ENCODE measurements at regions not wholly inside any gene's neighbourhood (a gene's known extent, or its start where the extent isn't known, plus 50 kb on each side); places are given as distances from the start of the nearest gene placed in this dataset.

DNA sequence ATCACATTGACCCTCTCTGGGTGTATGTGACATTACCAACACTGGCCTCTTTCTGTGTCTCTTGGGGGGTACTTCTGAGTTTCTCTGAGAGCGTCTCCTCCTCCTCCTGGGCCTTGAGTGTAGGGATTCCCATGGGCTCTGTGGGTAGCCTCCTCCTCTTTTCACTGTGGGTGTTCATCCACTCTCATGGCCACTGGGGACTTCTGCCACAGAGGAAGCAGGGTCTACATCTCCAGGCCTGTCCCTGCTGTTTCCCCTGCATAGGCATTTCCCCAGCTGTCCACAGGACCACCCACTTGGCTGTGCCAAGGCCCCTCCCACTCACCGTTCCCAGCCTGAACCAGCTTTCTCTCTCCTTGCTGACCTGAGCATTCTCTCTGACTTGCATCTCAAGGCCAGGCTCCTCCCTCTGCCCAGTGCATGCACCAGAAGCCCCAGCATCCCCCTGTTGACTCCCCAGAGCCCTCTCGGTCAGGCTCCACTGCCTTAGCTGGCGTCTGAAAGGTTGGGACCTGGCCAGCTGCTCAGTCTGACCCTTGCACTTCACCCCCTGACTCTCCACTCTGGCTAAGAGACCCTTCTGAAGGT, 487.6 kb downstream of the GLRX3 start:
- H3K9me3 ChIP-seq, result no peaks in the 10 kb centered on the region
- no peak for ATAC-seq
- 21% methylated on average over 3 of the region's 4 CpGs for WGBS (ENCODE audit: insufficient coverage, low coverage, low lambda C conversion rate, missing lambda C conversion rate)
- no peaks in the 10 kb centered on the region for H3K27me3 ChIP-seq
- TF ChIP-seq POLR2A (IDR thresholded peaks at IDR 0.05), result no peak
- TF ChIP-seq, protein P1, sequence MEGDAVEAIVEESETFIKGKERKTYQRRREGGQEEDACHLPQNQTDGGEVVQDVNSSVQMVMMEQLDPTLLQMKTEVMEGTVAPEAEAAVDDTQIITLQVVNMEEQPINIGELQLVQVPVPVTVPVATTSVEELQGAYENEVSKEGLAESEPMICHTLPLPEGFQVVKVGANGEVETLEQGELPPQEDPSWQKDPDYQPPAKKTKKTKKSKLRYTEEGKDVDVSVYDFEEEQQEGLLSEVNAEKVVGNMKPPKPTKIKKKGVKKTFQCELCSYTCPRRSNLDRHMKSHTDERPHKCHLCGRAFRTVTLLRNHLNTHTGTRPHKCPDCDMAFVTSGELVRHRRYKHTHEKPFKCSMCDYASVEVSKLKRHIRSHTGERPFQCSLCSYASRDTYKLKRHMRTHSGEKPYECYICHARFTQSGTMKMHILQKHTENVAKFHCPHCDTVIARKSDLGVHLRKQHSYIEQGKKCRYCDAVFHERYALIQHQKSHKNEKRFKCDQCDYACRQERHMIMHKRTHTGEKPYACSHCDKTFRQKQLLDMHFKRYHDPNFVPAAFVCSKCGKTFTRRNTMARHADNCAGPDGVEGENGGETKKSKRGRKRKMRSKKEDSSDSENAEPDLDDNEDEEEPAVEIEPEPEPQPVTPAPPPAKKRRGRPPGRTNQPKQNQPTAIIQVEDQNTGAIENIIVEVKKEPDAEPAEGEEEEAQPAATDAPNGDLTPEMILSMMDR (IDR thresholded peaks at IDR 0.05), result no peak
- no peak overlapping the region for H3K4me3 ChIP-seq
- intact Hi-C loops (cut with DNase I), result no loop called here
- DNase-seq, result no peak
- H3K36me3 ChIP-seq, result no peaks in the 10 kb centered on the region
- no peak overlapping the region for H3K27ac ChIP-seq
- no peaks in the 10 kb centered on the region for H3K4me1 ChIP-seq

DNA sequence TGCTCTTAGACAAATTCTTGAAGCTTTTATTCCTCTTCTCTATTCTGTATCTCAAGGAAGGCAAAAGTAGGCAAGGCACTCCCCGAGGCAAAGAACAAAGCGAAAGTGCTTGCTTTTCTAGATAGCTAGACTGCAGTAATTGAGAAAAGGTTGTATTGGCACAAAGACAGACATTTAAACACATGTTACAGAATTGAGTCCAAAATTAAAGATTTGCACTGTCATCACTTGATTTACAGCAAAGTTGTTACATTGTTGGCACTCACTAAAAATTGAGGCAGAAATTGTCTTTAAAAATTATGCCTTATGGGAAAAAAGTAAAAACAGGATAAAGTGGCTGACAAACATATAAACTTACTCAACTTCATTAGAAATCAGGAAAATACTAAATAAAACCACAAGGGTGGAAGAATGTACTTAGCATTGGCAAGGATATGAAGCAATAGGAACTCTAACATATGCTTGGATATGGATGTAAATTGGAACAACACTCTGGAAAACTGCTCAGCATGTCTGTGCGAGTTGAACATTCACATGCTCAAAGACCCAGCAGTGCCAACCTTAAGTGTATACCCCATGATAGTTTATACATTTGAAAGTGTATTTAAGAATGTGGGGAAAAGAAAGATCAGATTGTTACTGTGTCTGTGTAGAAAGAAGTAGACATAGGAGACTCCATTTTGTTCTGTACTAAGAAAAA, 491.3 kb downstream of the GLRX3 start:
- ATAC-seq, result no peak
- intact Hi-C loops (cut with DNase I), result no loop called here
- 44% methylated on average over 3 of the region's 3 CpGs for WGBS (ENCODE audit: insufficient coverage, low coverage, low lambda C conversion rate, missing lambda C conversion rate)

DNA sequence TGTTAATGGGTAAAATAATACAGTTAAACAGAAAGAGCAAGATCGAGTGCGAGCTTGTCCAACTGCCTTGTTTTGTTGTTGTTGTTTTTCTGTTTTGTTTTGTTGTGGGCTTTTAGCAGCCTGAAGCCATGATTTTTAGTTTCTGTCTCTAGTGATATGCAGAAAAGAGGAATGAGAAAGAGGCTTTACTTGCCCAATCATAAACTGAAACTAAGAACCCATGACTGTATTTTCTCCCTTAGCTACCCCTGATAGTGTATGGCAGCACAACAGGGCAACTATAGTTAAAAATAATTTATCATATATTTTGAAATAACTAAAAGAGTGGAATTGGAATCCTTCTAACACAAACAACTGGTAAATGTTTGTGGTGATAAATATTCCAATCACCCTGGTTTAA, 493.9 kb downstream of the GLRX3 start:
- H3K27ac ChIP-seq, result peak overlapping the region in 1 of 3 donors; percentile 31
- intact Hi-C loops (cut with DNase I), result no loop called here
- no peaks in the 10 kb centered on the region for H3K27me3 ChIP-seq
- TF ChIP-seq, protein P1 (IDR thresholded peaks at IDR 0.05), result no peak
- TF ChIP-seq POLR2A (IDR thresholded peaks at IDR 0.05), result no peak
- no peaks in the 10 kb centered on the region for H3K9me3 ChIP-seq
- H3K36me3 ChIP-seq, result no peaks in the 10 kb centered on the region
- no peak overlapping the region for H3K4me3 ChIP-seq
- ATAC-seq (no peak), DNase-seq (no peak)
- no peaks in the 10 kb centered on the region for H3K4me1 ChIP-seq
- WGBS (ENCODE audit: insufficient coverage, low coverage, low lambda C conversion rate, missing lambda C conversion rate), result 73% methylated on average over 2 of the region's 2 CpGs

More for the DNA sequence above, 491.3 kb downstream of the GLRX3 start:
- TF ChIP-seq, protein P1 (IDR thresholded peaks at IDR 0.05), result no peak
- no peak for TF ChIP-seq POLR2A (IDR thresholded peaks at IDR 0.05)
- Histone ChIP-seq H3K4me1 (no peaks in the 10 kb centered on the region), H3K9me3 (no peaks in the 10 kb centered on the region), H3K36me3 (no peaks in the 10 kb centered on the region), H3K27me3 (no peaks in the 10 kb centered on the region), H3K27ac (no peak overlapping the region), H3K4me3 (no peak overlapping the region)
- DNase-seq, result no peak

DNA sequence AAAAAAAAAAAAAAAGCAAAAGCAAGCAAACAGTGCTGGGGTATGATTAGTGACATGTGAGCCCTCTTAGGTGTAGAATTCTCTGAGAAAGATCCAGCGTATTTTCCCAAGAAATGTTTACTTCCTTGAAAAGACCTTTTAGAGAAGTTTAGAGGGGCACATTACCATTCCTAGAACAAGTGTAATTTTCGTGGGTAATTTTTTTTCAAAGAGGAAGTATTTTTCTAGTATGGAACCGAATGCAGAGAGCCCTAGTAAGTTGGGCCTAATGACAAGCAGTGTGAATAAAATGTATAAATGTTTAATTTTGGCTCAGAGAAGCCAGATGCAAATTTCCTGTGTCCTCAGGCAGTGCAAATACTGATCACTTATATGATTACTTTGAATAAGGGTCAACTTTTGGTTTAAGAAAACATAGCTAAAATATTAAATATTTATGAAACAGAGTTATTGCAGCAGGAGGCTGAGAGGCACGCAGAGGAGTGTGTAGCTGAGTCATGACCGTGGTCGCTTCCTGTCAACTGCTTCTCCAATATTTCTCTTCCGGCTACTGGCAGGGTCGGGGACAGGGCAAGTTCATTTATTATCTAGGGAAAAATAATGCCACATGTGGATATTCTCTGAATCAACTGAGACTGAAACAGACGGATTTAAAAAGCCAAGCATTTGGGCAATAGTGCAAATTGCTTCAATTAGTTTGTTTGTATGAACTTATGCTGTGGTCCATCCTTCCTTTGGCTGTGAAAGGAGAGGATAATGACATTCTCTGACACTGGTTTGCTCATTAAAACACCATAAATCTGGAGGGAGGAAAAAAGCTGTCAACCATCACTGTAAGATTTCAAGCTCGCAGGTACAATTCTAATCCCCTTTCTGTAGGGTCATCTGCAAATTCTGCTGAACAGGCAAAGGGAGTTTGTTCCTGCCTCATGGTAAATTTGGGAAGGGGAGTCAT, 495.2 kb downstream of the GLRX3 start:
- no peak overlapping the region for H3K4me3 ChIP-seq
- no peaks in the 10 kb centered on the region for H3K27me3 ChIP-seq
- no peaks in the 10 kb centered on the region for H3K9me3 ChIP-seq
- DNase-seq (peak in 1 of 3 donors; percentile 40), ATAC-seq (peak; percentile 64 to 92 (median 88))
- TF ChIP-seq, protein P1 (IDR thresholded peaks at IDR 0.05), result no peak
- no peak for TF ChIP-seq POLR2A (IDR thresholded peaks at IDR 0.05)
- no peaks in the 10 kb centered on the region for H3K36me3 ChIP-seq
- no peaks in the 10 kb centered on the region for H3K4me1 ChIP-seq
- WGBS (ENCODE audit: insufficient coverage, low coverage, low lambda C conversion rate, missing lambda C conversion rate), result 14% methylated on average over 10 of the region's 10 CpGs
- intact Hi-C loops (cut with DNase I), result no loop called here
- H3K27ac ChIP-seq, result peak overlapping the region in 2 of 3 donors; percentile 31 to 34

Data from right lobe of liver (tissue), 6 donors.